ENCODE measurements at regions not wholly inside any gene's neighbourhood (a gene's known extent, or its start where the extent isn't known, plus 50 kb on each side); places are given as distances from the start of the nearest gene placed in this dataset.

DNA sequence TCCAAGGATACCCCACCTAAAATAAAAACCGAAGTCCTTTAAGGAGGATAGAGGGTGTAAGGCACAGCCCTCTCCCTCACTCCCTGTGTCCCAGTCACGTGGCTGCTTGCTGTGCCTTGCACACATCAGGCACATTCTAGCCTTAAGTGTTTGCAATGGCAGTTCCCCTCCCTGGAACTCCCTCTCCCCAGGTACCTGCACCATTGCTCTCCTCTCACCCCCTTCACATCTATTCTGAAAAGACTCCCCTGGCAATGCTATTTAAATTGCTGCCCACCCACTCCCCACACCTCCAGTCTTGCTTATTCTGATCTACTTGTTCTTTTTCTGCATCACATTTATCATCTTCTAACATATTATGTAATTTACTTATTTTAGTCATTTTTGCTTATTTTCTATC lies 91.6 kb upstream of the LNX1 start:
- DNase-seq = no peak

GRCh38 chr4:53682196-53682595 lies 90.9 kb upstream of the LNX1 start:
- DNase-seq = no peak

DNA sequence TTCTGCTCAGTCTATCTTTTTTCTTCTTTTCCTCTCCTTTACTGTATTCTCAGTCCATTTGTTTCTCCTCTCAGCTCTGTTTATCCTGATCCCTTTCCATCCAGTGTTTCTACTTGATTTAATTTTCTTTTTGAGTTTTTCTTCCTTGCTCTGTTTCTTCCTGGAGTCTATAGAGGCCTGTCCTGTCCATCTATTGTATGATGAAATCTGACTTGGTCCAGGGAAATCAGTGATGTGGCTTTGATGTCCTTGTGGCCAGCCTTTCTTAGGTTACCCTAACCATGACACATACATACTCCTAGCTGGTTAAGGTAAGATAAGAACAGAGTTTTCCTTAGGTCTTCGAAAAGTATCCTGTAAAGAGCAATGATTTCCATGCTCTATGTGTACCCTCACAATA lies 89.3 kb upstream of the LNX1 start:
- DNase-seq = no peak

- no peak for DNase-seq
Measured at GRCh38 chr4:53680168-53680567, 88.9 kb upstream of the LNX1 start.

DNA sequence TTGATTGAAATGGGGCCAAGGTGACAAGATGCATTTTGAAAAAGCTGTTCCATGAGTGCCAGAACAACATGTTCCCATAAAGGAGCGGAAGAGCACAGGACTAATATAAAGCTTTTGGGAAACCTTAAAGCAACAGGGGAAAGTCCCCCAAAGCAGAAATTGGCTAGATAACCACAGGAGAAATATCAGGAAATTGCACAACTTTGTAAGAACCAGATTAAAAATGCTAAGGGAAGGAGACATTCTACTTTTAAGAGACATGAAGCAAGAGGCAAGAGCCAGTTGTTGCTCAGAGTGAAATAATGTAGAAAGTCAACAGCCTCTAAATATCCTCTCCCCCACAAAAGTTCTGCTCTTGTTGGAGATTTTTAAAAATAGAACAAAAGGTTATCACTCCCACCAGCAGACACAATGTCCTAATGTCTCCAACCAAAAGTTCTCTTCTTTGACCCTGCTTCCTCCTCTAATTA lies 85.2 kb upstream of the LNX1 start:
- no peak for DNase-seq

DNA sequence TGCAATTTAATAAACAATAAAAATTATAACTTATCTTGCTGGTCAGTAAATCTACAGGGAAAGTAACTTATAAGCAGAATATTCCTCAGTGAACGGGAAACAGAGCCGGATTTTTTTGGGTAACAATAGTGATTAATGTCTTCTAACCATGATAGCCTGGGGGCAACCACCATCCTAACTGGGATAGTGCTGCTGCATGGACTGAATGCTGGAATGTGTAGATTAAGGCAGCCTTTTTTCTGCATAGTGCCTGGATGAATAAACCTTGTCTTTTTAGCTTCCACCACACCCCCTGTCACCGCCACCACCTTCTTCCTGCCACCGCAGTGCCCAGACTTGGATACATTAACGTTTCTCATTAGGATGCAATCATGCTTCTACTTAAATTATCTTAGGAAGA lies 83.6 kb upstream of the LNX1 start:
- no peak for DNase-seq

- no peak for DNase-seq
Measured at GRCh38 chr4:53672873-53673272, 81.6 kb upstream of the LNX1 start.

- DNase-seq = peak; percentile 81
Measured at GRCh38 chr4:53671757-53672156, 80.5 kb upstream of the LNX1 start.

DNA sequence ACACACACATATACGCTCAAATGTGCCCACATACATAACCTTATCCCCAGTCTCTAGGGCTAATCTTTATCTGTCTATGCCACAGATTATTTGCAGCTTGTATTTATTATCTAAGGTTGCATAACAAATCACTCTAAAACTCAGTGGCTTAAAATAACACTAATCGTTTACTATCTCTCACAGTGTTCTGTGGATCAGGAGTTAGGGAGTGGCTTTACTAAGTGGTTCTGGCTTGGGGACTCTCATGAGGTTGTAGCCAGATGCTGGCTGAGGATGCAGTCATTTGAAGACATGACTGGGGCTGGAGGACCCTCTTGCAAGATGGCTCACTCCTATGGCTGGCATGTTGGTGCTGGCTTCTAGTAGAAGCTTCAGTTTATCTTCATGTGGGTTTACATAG lies 68.5 kb upstream of the LNX1 start:
- DNase-seq = no peak

GRCh38 chr4:53659112-53659511 lies 67.8 kb upstream of the LNX1 start:
- no peak for DNase-seq

- no peak for DNase-seq
Measured at GRCh38 chr4:53658029-53658428, 66.7 kb upstream of the LNX1 start.

DNA sequence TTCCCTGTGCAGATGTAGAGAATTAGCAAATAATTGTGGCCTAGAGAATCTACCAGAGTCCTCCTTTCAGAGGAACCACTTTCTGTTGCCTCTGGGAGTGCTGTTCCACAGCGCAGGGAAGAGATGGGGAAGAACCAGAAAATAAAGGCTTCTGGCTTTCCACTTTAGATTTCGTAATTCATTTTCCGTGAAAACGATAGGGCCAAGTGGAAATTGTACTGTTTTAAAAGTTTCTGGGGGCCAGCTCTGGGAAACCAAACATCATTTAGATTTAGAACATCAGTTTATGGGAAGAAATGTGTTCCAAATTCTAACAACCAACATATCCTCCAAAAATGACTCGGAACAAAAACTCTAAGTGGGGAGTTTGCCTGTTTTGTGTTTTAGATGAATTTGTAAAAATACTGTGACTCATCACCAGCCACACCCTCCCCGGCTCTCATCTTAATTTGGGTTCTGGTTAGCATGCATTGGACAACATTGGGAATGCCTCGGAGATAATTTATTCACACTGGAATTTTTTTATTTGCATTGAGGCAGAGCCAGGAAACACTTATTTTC lies 65.2 kb upstream of the LNX1 start:
- DNase-seq = no peak

GRCh38 chr4:53654300-53654758 lies 63.0 kb upstream of the LNX1 start:
- DNase-seq = no peak

DNA sequence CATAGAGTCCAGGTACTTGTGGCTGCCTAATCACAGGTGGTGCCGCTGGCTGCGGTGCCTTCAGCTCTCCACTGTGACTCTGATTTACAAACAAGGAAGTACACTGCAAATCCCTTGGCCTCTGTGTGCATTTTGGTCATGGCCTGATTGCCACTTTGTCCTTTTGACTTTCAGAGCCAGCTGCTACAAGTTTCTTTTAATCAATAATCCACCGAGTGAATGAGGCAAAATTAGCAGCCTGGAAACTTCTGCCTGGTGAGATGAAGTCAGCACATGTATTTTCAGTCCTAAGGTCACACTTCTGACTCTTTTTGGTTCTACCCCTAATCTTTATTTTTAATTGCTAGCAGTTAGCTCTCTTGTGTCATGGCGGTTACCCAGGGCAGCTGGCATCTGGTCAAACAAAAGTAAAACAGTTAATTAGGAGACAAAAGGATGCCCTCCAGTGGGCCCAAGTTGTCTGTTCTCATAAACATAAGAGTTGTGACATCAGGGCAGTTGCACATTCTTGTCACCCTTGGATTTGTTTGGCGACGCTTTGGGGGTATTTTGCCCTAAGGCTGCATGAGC lies 62.3 kb upstream of the LNX1 start:
- peak; percentile 64 for DNase-seq

DNA sequence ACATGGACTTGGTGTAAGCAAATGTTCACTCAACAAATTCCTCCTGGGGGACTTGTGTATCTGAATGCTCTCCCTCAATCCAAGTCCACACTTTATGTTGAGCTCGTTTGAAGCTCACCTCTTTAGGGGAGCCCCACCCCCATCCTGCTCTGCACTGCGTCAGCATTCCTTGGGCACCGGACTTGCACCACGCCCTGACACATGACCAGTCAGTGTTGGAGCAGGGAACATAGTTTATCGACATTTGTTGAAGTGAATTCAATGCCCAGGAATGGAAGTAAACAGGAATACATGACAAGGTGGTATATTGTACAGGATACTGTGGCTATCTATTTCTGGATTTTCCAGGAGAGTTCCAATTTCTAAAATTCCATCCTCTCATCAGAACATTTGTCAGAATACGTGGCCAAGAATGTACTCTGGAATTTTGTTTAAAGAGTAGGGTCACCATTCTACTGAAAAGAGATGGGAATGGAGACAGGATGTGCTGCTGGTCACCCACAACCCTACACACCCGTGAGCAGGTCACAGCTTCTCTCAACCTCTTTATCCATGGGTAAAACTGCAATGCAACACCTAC lies 60.0 kb upstream of the LNX1 start:
- DNase-seq = no peak

GRCh38 chr4:53649357-53649756 lies 58.1 kb upstream of the LNX1 start:
- no peak for DNase-seq

GRCh38 chr4:53647547-53647946 lies 56.3 kb upstream of the LNX1 start:
- no peak for DNase-seq

DNA sequence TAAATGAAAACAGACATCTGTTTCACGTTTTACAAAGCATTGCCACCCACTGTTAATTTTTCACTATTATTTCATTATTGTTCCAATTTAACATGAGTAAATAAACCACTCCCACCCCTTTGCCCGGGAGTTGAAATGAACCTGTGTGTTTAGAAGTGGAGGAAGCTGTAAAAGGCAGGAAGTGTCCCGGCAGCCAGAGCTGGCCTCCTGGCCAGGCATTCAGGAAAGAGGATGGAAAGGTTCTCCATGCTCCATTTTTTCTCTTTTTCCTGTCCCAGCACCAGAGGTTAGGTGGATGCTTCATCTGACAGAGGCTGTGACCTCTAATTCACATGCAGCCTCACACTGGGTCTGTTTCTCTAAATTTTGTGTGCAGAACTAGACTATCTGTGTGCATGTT lies 55.5 kb upstream of the LNX1 start:
- DNase-seq = peak; percentile 84

GRCh38 chr4:53645108-53645507 lies 53.8 kb upstream of the LNX1 start:
- no peak for DNase-seq

DNA sequence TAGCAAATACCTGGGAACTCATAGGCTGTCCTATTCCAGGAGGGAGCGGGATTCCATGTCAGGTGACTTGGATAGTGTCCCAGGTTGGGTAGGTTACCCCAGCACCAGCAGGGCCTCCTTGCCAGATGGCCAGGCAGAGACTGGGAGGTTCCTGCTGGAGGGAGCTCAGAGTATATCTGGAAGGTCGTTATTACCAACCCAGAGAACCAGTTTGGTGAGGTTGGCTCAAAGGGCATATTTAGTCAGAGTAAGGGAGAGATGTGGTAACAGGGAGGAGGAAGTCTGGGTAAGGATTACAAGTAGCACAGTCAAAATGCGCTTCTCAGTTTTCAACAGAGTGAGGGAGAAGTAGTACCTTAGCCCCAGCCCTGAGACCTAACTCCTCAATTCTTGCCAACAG lies 53.3 kb upstream of the LNX1 start:
- peak; percentile 46 for DNase-seq

Measured in NCI-H774 (cell line).